NCI-H345 (cell line): ENCODE measurements at regions not wholly inside any gene's neighbourhood (a gene's known extent, or its start where the extent isn't known, plus 50 kb on each side); places are given as distances from the start of the nearest gene placed in this dataset.

Experiments
- DNase-seq: peaks from one replicate; lab custom pipeline; 2025; lab: John Stamatoyannopoulos, UW

- no peak for DNase-seq
Observed at GRCh38 chr4:151939670-151940069, 178.9 kb upstream of the GATB start.

DNA sequence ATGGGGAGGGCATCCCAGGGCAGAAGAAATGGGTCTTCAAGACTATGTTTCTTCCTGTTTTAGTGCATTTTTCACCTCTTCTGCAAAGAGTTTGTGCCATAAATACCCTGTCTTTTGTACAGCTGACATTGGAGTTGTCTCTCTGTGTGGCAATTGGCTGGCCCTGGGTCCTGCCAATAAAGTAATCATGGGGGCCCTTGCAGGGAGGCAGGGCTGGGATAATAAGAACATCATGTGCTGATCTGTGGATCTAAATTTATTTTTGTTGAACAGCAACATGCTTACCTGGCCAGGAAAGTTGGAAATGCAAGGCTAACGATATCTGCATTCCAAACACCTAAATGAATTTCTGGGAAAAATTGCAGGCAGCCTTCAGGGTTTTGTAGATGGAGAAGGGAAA lies 174.6 kb upstream of the GATB start:
- no peak for DNase-seq

DNA sequence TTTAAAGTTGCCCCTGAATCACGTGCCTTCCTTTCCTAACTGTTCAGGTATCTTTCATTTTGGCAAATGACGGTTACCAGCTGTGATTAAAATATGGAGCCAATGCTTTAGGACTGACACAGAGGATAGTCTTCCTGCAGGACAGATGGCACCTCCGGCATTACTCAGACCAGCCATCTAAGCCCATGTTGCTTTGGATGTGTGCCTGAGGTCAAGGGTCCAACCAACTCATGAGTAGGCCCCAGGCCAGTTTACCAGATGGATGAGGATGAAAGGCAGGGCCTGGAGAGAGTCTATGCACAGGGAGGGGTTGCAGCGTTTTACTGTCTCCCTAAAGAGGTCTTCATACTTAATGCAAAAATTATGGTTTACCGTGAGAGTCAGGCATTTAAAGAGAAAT lies 174.0 kb upstream of the GATB start:
- DNase-seq = no peak

GRCh38 chr4:151933122-151933827 lies 172.5 kb upstream of the GATB start:
- no peak for DNase-seq

GRCh38 chr4:151931563-151931962 lies 170.8 kb upstream of the GATB start:
- DNase-seq = no peak

GRCh38 chr4:151930372-151930771 lies 169.6 kb upstream of the GATB start:
- no peak for DNase-seq

- no peak for DNase-seq
Observed at GRCh38 chr4:151928112-151928511, 167.3 kb upstream of the GATB start.

GRCh38 chr4:151922811-151923210 lies 162.0 kb upstream of the GATB start:
- DNase-seq = no peak

GRCh38 chr4:151922306-151922705 lies 161.5 kb upstream of the GATB start:
- DNase-seq = no peak

- no peak for DNase-seq
Observed at GRCh38 chr4:151921811-151922210, 161.0 kb upstream of the GATB start.

DNA sequence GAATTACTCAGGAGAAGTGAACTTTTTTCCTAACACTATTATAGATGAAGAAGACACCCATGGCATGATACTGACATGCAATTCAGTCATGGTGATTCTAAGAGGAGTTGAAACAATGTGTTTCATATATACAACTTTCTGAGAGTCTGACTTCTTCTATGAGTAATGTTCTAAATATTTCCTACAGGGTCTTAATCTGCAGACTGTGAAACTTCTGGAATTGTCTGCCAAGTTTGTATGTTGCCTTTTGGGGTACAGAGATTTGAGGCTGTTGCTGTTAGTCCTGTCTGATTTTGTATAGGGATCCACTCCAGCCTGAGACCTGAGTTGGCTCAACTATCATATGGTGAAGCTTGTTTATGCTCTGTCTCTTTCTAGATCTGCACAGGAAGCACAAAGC lies 160.6 kb upstream of the GATB start:
- DNase-seq = no peak

DNA sequence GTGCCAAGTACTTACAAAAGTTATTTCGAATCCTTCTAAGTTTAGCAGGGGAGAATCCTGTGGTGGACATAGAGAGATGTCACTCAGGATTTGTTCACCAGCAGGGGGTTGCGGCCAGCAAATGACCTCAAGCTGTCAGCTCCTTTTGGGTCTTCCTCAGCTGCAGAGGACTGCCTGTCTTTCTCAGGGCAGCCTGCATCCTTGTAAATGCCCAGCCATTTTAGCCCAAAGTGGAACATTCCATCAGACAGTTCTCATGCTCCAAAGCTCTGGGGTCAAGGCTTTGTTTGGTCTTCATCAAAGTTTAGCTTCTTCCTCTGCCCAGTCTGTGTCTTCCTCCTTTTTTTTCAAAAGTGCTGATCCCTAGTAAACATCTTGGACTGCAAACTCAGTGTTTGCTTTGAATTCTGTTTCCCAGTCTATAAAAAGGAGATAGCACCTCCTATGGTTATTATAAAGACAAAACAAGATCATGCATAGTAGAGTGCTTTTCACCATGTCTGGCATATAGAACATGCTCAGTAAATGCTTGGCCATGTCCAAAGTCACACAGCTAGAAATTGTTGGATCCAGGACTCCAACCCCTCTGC lies 156.4 kb upstream of the GATB start:
- DNase-seq = no peak

DNA sequence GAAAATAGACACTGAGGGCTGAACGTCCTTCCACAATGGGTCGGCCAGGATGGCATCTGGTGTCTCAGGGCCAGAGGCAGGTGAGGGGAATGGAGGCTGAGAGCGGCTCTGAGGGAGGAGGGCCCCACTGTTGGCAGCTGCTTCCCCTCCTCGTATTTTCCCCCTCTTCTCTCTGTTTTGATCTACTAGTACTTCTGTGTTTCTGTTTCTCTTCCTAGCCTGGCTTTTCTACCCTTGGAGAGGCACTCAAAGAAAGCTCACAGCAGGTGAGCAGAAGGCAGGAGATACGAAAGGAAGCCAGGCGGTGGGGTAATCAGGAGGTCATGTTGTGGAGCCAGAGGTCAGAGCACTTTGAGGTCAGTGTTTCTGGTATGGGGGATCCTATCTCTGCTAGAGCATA lies 151.8 kb upstream of the GATB start:
- no peak for DNase-seq

DNA sequence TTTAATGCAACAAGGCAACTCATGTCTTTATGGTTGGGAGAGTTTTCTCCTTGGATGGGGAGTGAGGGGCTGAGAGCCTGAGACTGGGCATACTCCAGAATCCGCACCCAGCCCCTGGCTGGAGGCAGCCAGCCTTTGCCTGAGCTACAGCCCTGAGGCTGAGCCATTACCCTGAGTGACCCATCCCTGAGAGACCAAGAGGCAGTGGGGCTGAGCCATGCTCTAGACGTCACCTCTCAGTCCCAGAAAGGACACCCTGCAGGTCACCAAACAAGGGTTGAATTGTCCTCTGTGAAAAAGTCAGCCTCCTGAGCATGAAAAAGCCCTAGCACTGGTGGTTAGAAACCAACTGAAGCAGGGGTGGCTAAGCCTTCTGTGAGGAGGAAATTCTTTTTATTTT lies 151.2 kb upstream of the GATB start:
- no peak for DNase-seq

GRCh38 chr4:151908734-151909497 lies 148.1 kb upstream of the GATB start:
- DNase-seq = no peak

DNA sequence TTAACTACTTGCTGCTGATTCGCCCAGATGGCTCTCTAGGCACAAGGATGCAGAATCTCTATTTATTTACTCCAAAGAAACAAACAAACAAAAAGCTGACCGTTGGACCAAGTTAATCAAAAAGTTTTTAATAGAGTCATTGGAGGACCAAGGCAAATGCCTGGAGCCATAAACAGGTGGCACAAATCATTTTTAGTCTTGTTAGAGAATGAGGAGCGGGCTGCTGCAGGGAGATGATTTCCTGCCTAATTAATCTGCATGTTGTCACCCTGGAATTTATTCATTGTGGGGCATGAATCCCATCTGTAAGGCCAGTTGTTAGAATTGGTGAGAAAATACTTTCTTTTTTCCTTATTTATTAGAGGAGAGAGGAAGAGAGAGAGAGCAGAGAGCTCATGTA lies 147.4 kb upstream of the GATB start:
- DNase-seq = no peak

DNA sequence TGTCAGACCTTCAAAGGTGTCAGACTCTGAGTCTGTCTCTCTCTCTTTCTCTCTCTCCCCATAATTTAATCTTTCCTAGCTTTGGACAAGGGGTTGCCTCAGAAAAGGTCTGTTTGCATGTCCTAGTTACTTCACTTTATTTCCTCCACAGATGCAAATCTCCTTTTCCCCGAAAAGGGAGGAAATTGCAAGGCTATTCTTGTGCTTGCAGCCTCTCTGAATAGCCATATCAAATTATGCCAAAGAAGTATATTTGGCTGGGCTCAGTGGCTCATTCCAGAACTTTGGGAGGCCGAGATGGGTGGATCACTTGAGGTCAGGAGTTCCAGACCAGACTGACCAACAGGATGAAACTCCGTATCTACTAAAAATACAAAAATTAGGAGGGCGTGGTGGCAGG lies 145.6 kb upstream of the GATB start:
- no peak for DNase-seq

GRCh38 chr4:151905197-151905596 lies 144.4 kb upstream of the GATB start:
- DNase-seq = no peak

DNA sequence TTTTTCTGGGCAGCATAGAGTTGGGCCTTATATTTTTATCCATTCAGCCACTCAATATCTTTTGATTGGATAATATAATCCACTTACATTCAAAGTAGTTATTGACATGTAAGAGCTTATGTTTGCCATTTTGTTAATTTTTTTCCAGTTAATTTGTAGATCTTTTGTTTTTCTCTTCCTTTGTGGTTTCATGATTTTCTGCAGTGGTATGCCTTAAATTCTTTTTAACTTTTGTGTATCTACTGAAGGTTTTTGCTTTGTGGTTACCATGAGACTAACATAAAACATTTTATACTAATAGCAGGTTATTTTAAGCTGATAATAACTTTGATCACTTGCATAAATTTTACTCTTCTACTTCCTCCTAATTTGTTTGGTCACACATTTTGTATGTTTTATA lies 140.8 kb upstream of the GATB start:
- no peak for DNase-seq

GRCh38 chr4:151896880-151897279 lies 136.1 kb upstream of the GATB start:
- DNase-seq = no peak

GRCh38 chr4:151895671-151896070 lies 134.9 kb upstream of the GATB start:
- DNase-seq = no peak

- no peak for DNase-seq
Observed at GRCh38 chr4:151894246-151894645, 133.4 kb upstream of the GATB start.

- DNase-seq = no peak
Observed at GRCh38 chr4:151888367-151888866, 127.6 kb upstream of the GATB start.
